Hematopoietic multipotent progenitor cell (in vitro differentiated cells): ENCODE measurements at regions not wholly inside any gene's neighbourhood (a gene's known extent, or its start where the extent isn't known, plus 50 kb on each side); places are given as distances from the start of the nearest gene placed in this dataset. TPM values are rescaled to one million over a fixed set of nuclear protein-coding genes. Genes with fewer than 3 reads are reported as not detected.

Source experiments
- DNase-seq, 3 donors: peaks; one replicate each; pipeline ENCODE4 v3.0.0-alpha.2; 2011 to 2015; ENCODE audit warnings: low read depth in 2 of 3, low spot score in 2 of 3
- small RNA-seq: library from RNA; depleted of rRNA; stranded (forward); fragments of <200 nt; gene quantifications from one replicate; pipeline ENCODE3, GENCODE V24; 2012

DNA sequence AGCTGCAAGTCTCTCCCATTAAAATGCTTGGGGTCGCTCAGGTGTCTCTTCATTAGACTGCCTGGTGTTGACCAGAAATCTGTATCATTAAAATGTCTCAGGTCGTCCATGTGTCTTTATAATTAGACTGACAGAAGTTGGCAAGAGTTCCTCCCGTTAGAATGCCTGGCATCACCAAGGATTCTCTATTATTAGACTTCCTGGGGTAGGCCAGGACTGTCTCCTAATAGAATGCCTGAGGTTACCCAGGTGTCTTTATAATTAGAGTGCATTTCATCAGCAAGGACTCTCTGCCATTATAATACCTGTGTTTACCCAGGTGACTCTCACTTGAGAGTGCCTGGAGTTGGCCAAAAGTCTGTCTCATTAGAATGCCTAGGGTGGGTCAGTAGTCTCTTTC is 1537.2 kb downstream of the UQCRFS1 start:
- DNase-seq = no peak

DNA sequence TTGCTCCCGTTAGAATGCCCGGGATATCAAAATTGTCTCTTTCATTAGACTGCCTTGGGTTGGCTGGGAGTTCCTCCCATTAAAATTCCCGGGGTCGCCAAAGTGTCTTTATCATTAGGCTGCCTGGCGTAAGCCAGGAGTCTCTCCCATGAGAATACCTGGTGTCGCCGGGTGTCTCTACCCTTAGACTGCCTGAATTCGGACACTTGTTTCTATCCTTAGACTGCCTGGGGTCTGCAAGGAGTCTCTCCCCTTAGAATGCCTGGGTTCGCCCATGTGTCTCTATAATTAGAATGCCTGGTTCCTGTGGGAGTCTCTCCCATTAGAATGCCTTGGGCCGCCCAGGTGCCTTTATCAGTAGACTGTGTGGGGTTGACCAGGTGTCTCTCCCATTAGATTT is 1538.2 kb downstream of the UQCRFS1 start:
- DNase-seq = no peak

DNA sequence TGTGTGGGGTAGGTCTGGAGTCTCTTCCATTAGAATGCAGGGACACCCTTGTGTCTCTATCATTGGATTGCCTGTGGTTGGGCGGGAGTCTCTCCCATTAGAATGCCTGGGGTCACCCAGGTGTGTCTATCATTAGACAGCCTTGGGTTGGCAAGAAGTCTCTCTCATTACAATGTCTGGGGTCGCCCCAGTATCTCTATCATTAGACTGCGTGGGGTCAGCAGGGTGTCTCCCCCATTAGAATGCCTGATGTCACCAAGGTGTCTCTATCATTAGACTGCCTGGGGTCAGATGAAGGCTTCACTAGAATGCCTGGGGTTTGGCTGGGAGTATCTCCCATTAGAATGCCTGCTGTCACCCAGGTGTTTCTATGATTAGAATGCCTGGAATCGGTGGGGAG is 1539.0 kb downstream of the UQCRFS1 start:
- no peak for DNase-seq

DNA sequence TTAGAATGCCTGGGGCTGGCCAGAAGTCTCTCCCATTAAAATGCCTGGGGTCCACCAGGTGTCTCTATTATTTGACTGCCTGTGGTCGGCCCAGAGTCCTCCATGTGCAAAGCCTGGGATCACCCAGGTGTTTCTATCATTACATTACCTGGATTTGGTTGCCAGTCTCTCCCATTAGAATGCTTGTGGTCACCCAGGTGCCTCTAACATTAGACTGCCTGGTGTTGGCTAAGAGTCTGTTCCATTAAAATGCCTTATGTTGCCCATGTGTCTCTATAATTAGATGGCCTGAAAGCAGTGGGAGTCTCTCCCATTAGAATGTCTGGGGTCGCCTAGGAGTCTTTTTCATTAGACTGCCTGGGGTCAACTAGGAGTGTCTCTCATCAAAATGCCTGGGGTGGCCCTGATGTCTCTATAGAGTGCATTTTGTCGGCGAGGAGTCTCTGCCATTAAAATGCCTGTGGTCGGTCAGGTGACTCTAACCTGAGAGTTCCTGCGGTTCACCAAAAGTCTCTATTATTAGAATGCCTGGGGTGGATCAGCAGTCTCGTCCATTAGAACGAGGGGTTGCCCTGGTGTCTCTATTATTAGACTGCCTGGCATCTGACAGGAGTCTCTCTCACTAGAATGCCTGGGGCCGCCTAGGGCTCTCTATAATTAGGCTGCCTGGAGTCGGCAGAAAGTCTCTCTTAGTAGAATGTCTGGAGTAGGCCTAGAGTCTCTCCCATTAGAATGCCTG is 1540.5 kb downstream of the UQCRFS1 start:
- no peak for DNase-seq

DNA sequence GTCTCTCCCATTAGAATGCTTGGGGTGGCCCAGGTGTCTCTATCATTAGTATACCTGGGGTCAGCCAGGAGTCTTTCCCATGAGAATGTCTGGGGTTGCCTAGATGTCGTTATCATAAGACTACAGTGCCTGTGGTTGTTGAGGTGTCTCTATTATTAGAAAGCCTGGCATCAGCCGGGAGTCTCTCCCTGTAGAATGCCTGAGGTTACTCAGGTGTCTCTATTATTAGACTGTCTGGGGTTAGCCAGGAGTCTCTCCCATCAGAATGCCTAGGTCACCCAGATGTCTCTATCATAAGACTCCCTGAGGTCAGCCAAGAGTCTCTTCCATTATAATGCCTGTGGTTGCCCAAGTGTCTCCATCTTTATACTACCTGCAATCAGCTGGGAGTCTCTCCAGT is 1541.1 kb downstream of the UQCRFS1 start:
- no peak for DNase-seq

DNA sequence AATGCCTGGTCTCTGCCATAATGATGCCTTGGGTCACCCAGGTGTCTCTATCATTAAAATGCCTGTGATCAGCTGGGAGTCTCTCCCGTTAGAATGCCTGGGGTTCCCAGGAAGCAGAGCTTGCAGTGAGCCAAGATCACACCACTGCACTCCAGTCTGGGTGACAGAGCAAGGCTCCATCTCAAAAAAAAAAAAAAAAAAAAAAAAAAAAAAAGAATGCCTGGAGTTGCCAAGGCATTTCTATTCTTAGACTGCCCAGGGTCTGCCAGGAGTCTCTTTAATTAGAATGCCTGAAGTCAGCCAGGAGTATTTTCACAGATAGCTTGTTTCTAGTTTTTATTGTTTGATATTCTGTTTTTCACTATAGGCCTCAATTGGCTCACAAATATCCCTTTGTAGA is 1552.5 kb downstream of the UQCRFS1 start:
- DNase-seq = no peak

DNA sequence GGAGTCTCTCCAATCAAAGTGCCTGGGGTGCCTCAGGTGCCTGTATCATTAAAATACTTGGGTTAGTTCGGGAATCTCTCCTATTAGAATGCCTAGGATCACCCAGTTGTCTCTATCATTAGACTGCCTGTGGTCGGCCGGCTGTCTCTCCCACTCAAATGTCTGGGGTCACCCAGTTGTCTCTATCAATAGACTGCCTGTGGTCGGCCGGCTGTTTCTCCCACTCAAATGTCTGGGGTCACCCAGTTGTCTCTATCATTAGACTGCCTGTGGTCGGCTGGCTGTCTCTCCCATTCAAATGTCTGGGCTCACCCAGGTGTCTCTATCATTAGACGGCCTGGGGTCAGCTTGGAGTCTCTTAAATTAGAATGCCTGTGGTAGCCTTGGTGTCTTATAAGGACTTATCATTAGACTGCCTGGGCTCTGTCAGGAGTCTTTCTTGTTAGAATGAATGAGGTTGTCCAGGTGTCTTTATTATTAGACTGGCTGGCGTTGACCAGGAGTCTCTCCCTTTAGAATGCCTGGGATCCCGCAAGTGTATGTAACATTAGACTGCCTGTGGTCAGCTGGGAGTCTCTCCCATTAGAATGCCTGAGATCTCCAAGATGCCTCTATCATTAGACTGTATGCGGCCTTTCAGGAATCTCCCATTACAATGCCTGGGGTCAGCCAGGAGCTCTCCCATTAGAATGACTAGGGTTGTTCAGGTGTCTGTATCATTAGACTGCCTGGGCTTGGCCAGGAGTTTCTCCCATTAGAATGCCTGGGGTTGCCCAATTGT is 1555.5 kb downstream of the UQCRFS1 start:
- DNase-seq = no peak

DNA sequence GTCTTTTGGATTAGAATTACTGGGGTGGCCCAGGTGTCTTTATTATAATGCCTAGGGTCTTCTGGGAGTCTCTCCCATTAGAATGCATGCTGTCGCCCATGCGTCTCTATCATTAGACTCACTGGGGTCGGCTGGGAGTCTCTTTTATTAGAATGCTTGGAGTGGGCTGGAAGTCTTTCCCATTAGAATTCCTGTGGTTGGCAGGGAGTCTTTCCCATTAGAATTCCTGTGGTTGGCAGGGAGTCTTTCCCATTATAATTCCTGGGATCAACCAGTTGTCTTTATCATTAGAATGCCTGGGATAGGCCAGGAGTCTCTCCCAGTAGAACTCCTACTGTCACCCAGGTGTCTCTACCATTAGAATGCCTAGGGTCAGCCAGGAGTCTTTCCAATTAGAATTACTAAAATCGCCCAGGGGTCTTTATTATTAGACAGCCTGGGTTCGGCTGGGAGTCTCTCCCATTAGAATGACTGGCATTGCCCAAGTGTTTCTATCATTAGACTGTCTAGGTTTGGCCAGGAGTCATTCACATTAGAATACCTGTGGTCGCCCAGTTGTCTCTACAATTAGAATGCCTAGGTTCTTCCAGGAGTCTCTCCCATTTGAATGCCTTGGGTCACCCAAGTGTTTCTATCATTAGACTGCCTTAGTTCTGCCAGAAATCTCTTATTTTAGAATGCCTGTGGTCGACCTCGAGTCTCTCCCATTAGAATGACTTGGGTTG is 1558.5 kb downstream of the UQCRFS1 start:
- no peak for DNase-seq

DNA sequence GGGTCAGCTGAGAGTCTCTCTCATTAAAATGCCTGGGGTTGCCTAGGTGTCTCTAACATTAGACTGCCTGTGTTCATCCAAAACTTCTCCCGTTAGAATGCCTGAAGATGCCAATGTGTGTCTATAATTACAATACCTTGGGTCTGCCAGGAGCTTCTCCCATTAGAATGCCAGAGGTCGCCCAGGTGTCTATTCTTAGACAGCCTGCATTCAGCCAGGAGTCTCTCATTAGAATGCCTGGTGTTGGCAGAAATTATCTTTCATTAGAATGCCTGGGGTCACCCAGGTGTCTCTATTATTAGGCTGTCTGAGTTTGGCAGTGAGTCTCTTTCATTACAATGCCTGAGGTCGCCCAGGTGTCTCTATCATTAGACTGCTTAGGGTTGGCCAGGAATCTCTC is 1560.2 kb downstream of the UQCRFS1 start:
- DNase-seq = no peak

DNA sequence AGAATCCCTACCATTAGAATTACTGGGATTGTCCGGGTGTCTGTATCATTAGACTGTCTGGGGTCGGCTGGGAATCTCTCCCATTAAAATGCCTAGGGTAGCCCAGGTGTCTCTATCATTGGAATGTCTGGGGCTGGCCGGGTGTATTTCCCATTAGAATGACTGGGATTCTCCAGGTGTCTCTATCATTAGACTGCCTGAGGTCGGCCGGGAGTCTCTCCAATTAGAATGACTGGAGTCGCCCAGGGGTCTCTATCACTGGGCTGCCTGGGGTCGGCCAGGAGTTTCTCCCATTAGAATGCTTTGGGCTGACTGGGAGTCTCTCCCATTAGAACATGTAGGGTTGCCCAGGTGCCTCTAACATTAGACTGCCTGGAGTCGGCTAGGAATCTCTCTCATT is 1560.7 kb downstream of the UQCRFS1 start:
- no peak for DNase-seq

DNA sequence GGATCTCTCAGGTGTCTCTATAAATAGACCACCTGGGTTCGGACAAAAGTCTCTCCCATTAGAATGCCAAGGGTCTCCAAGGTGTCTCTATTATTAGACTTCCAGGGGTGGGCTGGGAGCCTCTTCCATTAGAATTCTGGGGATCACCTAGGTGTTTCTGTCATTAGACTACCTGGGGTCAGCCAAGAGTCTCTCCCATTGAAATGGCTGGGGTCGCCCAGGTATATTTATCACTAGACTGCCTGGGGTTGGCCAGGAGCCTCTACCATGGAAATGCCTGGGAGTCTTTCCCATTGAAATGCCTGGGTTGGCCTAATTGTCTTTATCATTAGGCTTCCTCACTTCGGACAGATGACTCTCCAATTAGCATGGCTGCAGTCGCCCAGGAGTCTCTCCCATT is 1565.5 kb downstream of the UQCRFS1 start:
- no peak for DNase-seq

DNA sequence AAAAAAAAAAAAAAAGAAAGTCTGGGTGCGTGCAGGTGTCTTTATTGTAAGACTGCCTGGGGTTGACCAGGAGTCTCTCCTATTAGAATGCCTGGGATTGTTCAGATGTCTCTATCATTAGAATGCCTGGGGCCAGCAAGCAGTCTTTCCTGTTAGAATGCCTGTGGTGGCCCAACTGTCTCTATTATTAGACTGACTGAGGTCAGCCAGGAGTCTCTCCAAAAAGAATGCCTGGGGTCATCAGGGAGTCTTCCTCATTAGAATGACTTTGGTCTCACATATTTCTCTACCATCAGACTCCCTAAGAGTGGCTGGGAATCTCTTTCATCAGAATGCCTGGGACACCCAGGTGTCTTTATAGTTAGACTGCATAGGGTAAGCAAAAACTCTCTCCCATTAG is 1577.5 kb downstream of the UQCRFS1 start:
- DNase-seq = no peak

DNA sequence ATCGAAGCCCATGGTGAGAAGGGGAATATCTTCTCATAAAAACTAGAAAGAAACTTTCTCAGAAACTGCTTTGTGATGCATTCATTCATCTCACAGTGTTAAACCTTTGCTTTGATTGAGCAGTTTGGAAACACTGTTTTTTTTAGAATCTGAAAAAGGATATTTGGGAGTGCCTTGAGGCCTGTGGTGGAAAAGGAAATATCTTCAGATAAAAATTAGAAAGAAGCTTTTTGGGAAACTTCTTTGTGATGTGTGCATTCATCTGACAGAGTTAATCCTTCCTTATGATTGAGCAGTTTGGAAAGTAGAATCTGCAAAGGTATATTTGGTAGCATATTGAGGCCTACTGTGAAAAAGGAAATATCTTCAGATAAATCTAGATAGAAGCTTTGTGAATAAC is 1594.9 kb downstream of the UQCRFS1 start:
- DNase-seq = no peak

DNA sequence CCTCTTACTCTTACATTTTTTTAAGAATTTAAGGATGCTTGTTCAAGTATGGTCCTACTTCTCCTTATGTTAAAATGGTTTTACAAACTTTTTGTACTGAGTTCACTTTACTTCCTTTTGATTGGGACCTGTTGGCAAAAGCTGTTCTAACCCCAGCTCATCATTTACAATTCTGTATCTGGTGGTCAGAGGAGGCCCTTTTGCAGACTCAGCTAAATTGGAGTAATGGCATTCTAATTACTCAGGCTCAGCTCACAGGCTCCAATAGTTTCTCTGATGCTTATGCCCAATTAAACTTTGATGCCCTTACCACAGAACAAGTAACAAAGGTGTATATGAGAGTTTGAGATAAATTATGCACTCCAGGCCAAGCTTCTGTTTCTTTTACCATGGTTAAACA is 1632.0 kb downstream of the UQCRFS1 start:
- no peak for DNase-seq

Small RNA genes in the stretch of these regions (small RNA-seq; reads per million reads assigned to genes)
- gene AC006504.6 (not detected), gene RNA5SP470 (not detected)
